GM18519 (cell line): ENCODE measurements at regions not wholly inside any gene's neighbourhood (a gene's known extent, or its start where the extent isn't known, plus 50 kb on each side); places are given as distances from the start of the nearest gene placed in this dataset.

Experiments
- ATAC-seq: cut with Tn5 transposase; IDR thresholded peaks from one replicate; pipeline ENCODE4 v1.9.1; 2021; ENCODE audit warnings: mild to moderate bottlenecking, moderate library complexity; ENCODE audit not compliant: unreplicated experiment, low FRiP score

DNA sequence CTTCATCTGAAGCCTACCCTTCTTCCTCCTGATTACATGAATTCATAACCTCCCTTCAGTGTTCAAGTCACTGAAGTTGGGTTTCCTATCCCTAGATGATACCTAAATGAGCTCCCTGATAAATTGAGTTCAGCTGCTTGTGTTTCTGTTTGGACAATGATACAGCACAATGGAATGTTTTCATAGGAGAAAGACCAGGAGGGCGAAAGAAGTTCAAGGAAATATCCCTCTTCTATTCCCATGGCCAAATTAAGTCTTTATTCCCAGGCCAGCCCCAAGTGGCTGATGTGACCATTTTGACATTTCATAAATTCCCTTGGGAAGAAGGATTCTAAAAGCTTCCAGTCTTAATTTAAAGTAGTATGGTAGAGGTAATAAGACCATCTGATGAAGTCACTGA is 555.8 kb upstream of the CLINT1 start:
- no peak for ATAC-seq

DNA sequence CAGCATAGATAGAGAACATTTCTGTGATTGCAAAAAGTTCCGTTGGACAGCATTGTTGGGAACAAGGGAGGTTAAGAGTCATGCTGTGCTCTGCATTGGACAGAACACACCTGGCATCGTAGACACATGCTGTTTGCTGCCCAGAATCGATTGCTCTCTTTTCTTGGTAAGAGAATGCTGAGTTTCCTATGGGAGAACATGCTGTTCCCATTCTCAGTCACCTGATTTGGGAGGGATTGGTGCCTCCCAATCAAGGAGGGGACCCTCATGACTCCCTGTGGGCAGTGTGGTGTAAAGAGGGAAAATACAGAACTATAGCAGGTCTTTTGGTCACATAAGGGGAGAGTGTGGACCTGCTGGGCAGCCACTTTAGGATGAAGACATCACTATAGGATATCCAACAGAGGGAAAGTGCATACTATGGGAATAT is 555.4 kb upstream of the CLINT1 start:
- no peak for ATAC-seq

DNA sequence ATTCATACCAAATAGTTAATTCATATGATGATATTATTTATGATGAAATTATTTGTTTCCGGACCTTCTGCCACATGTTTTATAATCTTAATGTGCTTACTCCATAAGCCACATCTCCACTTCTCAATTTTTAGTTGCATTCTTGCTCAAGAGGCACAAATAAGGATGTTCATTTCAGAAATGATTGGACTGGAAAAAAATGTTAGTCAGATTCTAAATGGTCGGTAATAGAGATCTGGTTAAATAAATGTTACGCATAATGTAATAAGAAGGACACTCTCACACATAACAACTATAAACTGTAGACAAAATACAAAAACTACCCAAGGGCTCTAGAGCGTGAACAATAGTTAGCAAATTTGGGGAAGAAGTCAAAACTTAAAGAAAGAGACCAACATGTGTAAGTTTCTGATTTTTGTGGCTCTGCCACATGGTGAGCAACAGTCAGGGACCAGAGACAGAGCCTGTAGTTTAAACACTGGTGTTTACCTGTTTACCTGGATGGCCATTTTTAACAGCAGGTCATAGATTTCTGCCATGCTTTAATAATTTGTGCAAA is 554.3 kb upstream of the CLINT1 start:
- ATAC-seq = no peak

- no peak for ATAC-seq
Observed at GRCh38 chr5:158410976-158411375, 552.0 kb upstream of the CLINT1 start.

DNA sequence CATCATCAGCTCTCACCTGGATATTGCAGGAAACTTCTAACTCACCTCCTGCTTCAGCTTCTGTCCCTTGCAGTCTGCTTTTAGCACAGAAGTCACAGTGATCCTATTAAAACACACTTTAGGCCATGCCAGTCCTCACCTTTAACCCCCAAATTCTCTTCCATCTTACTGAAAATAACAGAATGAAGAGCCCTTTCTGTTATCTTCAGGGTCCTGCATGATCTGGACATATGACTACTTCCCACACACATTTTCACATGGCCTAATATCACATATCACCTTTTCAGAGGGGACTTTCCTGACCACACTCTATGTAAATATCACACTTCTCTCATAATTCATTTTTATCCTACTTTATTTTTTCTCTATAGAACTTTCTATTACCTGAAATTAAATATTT is 550.6 kb upstream of the CLINT1 start:
- peak; percentile 39 for ATAC-seq

- ATAC-seq = no peak
Observed at GRCh38 chr5:158407824-158408195, 548.9 kb upstream of the CLINT1 start.

DNA sequence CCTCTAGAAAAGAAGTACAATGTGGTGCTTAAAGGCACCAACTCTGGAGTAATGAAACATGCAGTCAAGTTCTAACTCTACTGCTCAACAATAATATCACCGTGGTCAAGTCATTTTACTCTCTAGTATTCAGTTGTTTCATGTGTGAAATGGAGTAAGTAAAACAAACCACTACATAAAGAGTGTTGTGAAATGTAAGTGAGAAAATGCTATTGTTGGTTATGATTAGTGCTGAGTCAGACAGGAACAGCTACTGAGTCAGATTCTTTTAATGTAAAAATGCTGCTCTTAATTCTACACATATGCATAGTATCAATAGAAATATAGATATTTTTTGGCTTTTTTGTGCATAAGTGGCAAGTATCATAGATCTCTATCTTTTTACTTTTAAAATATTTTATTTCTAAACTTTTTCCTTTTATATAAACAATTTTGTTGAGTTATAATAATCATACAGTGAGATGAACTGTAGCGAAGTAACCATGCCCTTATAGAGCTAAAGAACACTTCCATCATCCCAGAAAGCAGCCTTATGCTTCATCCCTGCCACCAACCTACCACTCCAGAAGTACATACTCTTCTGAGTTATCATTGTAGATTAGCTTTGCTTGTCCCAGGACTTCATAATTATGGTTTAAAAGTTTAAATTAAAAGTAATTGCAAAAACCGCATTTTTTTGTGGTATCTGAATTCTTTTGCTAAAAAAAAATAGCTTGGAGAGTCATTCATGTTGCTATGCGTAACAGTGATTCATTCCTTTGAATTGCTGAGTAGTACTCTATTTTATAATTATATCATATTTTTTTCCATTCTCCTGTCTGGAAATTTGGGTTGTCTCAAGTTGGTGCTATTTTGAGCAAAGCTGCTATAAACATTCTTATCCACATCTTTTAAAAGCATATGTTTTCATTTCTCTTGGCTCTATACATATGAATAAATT is 548.2 kb upstream of the CLINT1 start:
- ATAC-seq = no peak

GRCh38 chr5:158398360-158399201 is 539.6 kb upstream of the CLINT1 start:
- ATAC-seq = peak; percentile 70

GRCh38 chr5:158397278-158397677 is 538.3 kb upstream of the CLINT1 start:
- no peak for ATAC-seq

GRCh38 chr5:158394102-158394501 is 535.2 kb upstream of the CLINT1 start:
- no peak for ATAC-seq

GRCh38 chr5:158393457-158393856 is 534.5 kb upstream of the CLINT1 start:
- ATAC-seq = no peak

DNA sequence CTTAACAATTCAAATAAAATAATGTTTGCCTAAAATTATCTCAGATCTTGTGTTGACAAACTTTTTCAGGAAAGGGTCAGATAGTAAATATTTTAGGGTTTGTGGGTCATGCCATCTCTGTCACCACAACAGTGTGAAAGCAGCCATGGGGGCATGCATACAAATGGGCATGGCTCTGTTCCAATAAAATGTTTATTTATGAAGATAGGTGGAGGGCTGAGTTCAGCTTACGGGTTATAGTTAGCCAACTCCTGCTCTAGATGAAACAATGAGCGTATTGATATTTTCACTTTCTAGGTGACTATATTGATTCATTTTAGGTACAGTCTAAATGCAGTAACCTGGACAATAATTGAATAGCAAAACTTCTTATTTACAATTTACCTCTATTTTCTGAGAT is 533.8 kb upstream of the CLINT1 start:
- no peak for ATAC-seq

- peak; percentile 58 for ATAC-seq
Observed at GRCh38 chr5:158390577-158390976, 531.6 kb upstream of the CLINT1 start.

DNA sequence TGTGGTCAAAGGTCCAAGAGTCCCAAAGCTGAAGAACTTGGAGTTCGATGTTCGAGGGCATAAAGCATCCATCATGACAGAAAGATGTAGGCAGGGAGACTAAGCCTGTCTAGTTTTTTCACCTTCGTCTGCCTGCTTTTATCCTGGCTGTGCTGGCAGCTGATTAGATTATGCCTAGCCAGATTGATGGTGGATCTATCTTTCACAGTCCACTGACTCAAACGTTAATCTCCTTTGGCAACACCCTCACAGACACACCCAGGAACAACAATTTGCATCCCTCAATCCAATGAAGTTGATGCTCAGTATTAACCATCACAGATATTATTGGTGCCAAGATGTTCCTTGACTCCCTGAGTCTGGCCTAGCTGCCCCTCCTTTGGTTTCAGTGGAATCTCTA is 530.8 kb upstream of the CLINT1 start:
- no peak for ATAC-seq

GRCh38 chr5:158388021-158388420 is 529.1 kb upstream of the CLINT1 start:
- no peak for ATAC-seq

GRCh38 chr5:158387499-158387898 is 528.6 kb upstream of the CLINT1 start:
- no peak for ATAC-seq

- no peak for ATAC-seq
Observed at GRCh38 chr5:158385982-158386381, 527.0 kb upstream of the CLINT1 start.

DNA sequence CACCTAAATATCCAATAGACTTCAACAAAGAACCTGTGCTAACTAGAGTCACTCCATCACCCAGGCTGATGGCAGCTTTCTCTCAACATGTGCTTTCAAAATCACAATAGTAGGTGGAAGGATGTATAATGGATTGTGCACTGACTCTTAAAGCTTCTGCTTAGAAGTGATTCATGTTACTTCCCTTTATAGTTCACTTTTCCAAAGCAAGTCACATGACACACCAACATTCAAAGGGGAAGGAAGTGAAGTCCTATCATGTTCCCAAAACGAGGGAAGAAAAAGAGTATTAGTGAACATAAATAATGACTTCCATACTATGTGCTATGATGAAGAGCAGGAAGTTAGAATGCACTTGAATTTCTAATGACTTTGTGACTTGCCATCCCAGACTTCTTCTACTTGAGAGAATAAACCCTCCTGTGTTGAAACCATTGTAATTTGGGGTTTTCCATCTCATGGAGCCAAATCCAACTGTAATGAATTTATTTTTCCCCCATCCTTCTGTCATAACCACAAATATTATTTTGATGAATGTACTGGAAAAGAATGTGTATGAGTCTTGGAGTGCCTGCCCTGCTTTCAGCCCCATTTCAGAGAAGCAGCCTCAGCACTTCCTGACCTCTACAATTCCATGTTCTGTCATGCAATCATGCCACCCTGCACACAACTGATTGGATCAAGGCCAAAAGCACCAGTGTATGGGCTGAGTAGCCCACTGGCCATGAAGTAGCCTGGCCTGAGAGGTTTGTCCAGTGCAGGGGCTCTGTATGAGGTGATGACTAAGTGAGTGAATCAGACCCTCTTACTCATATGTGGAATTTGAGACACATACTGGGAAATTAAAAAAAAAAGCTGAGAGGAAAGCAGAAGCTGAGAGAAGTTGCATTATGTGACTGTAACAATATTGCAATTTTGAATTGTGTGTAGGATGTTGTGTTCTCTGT is 525.9 kb upstream of the CLINT1 start:
- ATAC-seq = no peak

DNA sequence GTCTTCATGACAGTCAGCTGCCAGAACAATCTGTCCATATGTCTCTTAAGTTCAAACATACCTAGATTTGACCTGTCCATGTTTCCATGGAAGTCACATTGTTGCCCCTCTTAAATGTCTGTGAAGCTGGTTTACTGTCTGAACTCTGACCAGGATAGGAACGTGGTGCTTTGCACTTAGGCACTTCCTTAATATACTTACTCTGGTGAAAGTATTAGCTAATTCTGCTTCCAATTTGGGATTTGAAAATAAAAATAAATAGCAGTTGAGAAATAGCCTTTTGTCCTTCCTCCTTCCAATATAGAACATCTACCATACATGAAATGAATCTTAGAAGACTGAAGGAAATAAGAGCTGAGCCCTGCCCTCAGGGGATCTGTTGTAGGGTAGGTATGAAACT is 524.5 kb upstream of the CLINT1 start:
- no peak for ATAC-seq

DNA sequence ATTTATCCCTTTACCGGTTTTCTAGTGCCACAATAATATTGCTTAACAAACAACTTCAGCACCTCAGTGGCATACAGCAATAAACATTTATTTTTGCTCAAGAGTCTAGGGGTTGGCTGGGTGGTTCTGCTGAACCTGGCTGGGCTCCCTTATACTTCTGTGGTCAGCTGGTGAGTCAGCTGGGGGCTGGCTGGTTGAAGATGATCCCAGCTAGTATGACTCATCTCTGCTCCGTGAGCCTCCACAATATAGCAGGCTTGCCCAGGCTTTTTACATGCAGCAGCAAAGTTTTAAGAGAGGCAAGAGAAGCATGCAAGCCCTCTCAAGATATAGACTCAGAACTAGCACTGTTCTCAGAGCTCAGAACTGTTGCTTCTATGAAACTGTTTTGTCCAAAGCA is 523.5 kb upstream of the CLINT1 start:
- ATAC-seq = peak; percentile 82
